ENCODE measurements at regions not wholly inside any gene's neighbourhood (a gene's known extent, or its start where the extent isn't known, plus 50 kb on each side); places are given as distances from the start of the nearest gene placed in this dataset.

GRCh38 chr6:110527516-110527915 lies 51.1 kb upstream of the SLC22A16 start:
- H3K36me3 Mint-ChIP-seq (ENCODE audit: low read depth): no peaks in the 10 kb centered on the region
- peaks cover 4% of the 10 kb centered on the region for H3K4me1 Mint-ChIP-seq (ENCODE audit: low read depth)
- no peak overlapping the region for H3K27ac Mint-ChIP-seq
- no peak overlapping the region for H3K4me3 Mint-ChIP-seq
- no peaks in the 10 kb centered on the region for H3K9me3 Mint-ChIP-seq
- peaks cover 4% of the 10 kb centered on the region for H3K27me3 Mint-ChIP-seq

GRCh38 chr6:110526726-110527125 lies 50.3 kb upstream of the SLC22A16 start:
- no peaks in the 10 kb centered on the region for H3K36me3 Mint-ChIP-seq (ENCODE audit: low read depth)
- H3K4me3 Mint-ChIP-seq: no peak overlapping the region
- H3K9me3 Mint-ChIP-seq: no peaks in the 10 kb centered on the region
- no peak overlapping the region for H3K27ac Mint-ChIP-seq
- peaks cover 4% of the 10 kb centered on the region for H3K27me3 Mint-ChIP-seq
- peaks cover 4% of the 10 kb centered on the region for H3K4me1 Mint-ChIP-seq (ENCODE audit: low read depth)
